RWPE1 (cell line): ENCODE measurements at regions not wholly inside any gene's neighbourhood (a gene's known extent, or its start where the extent isn't known, plus 50 kb on each side); places are given as distances from the start of the nearest gene placed in this dataset.
A peak's percentile ranks its signal among the peaks of the same experiment; 100 is the strongest.

Source experiments
- CTCF ChIA-PET: fragments of 350-600 bp; sonication (Branson Sonifier 250); formaldehyde crosslinking; extraction: SDS; loops from one replicate; lab custom pipeline; 2021; lab: Yijun Ruan, JAX
- POLR2A ChIA-PET: fragments of 400-600 bp; formaldehyde crosslinking; extraction: SDS; loops from one replicate; lab custom pipeline; 2020; ENCODE audit warnings: antibody characterized with exemption; ENCODE audit not compliant: low non-redundant PET; lab: Yijun Ruan, JAX
- DNase-seq: peaks from one replicate; pipeline ENCODE4 v3.0.0; 2012; ENCODE audit warnings: low spot score
- H3K27ac ChIP-seq: fragments of 450-650 bp; 2 replicates; pipeline ENCODE4 v1.5.1; 2017
- TF ChIP-seq, protein P1 (sequence below): fragments of 450-650 bp; conservative IDR thresholded peaks from 2 replicates; pipeline ENCODE4 v1.5.1; 2017; ENCODE audit warnings: low read depth, mild to moderate bottlenecking

DNA sequence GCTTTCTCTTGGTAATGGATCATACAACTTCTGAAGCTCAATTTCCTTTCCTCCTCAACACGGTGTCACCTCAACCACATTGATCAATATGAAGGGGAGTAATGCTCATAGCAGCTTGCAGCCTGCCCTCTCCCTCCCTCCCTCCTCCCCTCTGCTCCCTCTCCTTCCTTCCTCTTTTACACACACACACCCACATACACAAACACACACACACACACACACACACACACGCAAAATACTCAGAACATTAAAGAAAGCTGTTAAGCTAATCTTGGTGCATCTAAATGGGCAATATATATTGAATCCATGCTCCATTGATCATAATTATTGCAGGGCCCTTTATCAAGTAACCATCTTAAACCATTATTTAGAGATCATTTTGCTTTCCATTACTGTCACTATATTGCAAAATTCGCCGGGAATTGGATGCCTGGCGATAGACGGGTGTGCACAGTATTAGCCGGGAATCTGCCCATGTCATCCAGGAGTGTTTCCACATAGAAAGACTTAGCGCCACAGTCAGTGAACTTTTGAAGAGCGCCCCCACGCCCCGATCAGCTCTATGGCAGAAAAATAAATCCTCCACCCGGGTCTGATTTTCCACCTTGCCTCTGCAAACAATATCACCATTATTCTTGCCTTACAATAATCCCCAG lies 122.0 kb downstream of the PRLHR start:
- ChIA-PET CTCF (interaction anchor here (3.6 kb wide), 1 partner anchor 14 kb away, joined by 16 read pairs; no protein-coding TSS in a partner anchor), POLR2A (no interaction called here)
- no peak for DNase-seq
- no peak overlapping the region for H3K27ac ChIP-seq
- TF ChIP-seq, protein P1, sequence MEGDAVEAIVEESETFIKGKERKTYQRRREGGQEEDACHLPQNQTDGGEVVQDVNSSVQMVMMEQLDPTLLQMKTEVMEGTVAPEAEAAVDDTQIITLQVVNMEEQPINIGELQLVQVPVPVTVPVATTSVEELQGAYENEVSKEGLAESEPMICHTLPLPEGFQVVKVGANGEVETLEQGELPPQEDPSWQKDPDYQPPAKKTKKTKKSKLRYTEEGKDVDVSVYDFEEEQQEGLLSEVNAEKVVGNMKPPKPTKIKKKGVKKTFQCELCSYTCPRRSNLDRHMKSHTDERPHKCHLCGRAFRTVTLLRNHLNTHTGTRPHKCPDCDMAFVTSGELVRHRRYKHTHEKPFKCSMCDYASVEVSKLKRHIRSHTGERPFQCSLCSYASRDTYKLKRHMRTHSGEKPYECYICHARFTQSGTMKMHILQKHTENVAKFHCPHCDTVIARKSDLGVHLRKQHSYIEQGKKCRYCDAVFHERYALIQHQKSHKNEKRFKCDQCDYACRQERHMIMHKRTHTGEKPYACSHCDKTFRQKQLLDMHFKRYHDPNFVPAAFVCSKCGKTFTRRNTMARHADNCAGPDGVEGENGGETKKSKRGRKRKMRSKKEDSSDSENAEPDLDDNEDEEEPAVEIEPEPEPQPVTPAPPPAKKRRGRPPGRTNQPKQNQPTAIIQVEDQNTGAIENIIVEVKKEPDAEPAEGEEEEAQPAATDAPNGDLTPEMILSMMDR: no peak

DNA sequence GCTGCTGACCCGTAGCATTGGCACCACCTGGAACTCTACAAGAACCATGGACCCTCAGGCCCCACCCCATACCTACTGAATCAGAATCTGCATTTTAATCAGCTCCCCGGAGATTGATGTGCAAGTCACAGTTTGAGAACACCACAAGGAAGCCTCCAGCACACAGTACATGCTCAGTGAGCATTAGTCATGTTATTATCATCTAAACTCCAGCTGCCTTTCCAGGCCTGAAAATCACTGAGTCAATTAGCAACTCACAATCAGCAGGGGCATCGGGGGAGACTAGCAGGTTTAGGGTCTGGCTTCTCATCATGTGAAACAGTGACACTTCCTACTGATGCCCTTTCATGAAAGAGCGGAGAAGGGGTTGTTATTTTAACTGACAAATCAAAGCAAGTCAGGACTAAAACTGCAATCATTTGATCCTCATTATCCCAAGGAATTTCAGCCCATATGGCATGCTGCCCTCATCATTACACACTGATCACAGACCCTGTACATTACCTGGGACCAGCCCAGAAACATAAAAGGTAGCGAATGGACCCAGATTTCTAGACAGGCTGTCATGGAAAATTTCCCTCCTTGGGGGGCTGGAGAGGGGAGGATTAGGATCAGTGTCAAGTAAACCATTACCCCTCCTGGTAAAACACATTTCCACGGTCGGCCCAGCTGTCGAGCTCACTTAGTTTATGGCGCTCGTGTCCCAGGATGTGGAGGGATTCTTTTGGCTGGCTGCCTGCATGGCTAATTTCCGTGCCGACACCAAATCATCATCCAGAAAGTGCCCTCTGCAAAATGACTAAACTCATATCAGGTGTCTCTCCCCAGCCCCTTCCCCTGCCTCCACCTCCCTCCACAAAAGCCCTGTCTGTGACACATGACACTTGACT lies 122.8 kb downstream of the PRLHR start:
- ChIA-PET POLR2A (no interaction called here), CTCF (interaction anchor here (0.5 to 3.6 kb wide), 4 partner anchors 13 to 1470 kb away, joined by 3 to 16 read pairs (median 4); no protein-coding TSS in a partner anchor)

DNA sequence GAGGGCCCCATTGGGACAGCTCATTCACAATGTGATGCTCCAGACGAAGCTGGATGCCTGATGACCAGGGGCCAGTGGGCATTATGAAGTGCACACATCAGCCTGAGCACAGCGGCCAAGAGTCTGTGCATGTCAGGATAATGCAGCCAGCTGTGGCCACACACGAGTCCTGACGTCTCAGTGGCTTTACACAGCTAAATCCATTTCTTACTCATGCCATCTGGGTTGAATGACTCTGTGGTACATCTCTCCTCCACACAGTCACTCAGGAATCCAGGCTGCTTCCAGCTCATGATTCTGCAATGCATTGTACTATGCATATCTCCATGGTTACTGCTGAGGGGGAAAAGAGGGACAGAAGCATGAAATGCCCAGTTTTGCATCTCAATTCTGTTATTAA lies 123.6 kb downstream of the PRLHR start:
- TF ChIP-seq, protein P1: no peak
- peak; percentile 31 for DNase-seq
- CTCF ChIA-PET: interaction anchor here (0.5 to 3.6 kb wide), 4 partner anchors 13 to 1470 kb away, joined by 3 to 16 read pairs (median 4); no protein-coding TSS in a partner anchor

More for the DNA sequence above, 122.8 kb downstream of the PRLHR start:
- no peak for DNase-seq
- no peak overlapping the region for H3K27ac ChIP-seq
- TF ChIP-seq, protein P1: no peak

DNA sequence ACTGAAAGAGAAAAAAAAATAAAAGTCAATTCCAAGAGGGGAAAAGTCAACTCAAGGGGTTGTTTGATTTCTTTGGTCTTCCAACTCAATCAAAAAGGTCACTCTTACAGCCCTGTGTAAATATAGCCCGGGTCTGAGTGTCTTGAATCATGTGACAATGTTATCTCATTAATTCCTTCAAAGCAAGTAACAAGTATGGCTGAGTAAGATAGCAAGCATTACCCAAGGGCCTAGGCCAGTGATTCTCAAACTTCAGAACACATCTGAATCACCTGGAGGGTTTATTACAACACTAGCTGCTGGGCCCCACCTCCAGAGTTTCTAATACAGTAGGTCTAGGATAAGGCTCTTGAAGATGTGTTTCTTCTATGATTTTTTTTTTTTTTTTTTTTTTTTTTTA lies 125.0 kb downstream of the PRLHR start:
- TF ChIP-seq, protein P1: no peak
- H3K27ac ChIP-seq: no peak overlapping the region
- DNase-seq: no peak
- ChIA-PET POLR2A (no interaction called here), CTCF (interaction anchor here (1.0 to 3.6 kb wide), 2 partner anchors 11 to 176 kb away, joined by 3 to 16 read pairs; no protein-coding TSS in a partner anchor)

More for the DNA sequence above, 123.6 kb downstream of the PRLHR start:
- H3K27ac ChIP-seq: no peak overlapping the region
- POLR2A ChIA-PET: interaction anchor here (0.6 kb wide), 1 partner anchor 282 kb away, joined by 3 read pairs; no protein-coding TSS in a partner anchor

DNA sequence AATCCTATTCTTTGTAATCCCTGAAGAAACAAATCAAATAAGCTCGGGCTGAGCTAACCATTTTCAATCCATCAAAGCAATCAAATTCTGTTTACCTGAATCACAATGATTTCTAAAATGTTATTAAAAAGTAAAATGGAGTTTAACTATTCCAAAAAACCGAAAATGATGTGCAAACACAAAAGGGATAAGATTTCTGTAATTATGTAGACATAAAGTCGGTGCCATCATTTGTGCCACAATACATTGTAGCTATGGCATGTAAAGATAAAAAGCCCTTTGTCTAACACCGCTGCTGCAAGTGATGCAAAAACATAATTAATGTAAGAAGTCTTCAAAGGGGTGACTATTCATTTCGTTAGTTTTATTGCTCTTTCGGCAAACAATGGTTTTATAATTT lies 125.1 kb upstream of the FAM204A start:
- TF ChIP-seq, protein P1: no peak
- DNase-seq: no peak
- CTCF ChIA-PET: interaction anchor here (0.6 kb wide), 2 partner anchors 14 to 101 kb away, joined by 3 to 4 read pairs; no protein-coding TSS in a partner anchor
- no peak overlapping the region for H3K27ac ChIP-seq
- POLR2A ChIA-PET: interaction anchor here (0.7 kb wide), 1 partner anchor 52 kb away, joined by 4 read pairs; no protein-coding TSS in a partner anchor

DNA sequence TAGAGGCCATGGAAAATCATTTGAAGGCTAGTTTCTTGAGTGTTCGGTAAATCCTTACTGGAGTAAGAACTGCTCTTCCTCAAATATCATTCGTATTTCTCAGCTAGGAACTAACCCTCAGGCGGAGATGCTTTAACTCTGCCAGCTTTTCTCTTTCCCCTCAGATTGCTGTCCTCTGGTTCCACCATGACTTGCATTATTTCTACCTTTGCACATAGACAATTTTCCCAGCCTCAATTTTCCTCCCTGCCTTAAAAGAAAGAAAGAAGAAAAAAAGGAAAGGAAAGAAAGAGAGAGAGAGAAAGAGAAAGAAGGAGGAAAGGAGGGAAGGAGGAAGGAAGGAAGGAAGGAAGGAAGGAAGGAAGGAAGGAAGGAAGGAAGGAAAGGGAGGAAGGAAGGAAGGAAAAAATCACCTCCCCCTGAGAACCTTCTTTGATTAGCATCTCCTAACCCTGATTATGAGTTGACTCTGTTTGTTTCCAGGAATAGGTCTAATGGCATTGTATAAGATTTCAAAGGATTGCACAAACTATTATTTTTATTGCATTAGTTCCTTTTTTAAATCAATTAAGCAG lies 123.3 kb upstream of the FAM204A start:
- TF ChIP-seq, protein P1: no peak
- DNase-seq: no peak
- ChIA-PET POLR2A (interaction anchor here (0.7 kb wide), 1 partner anchor 120 kb away, joined by 5 read pairs; no protein-coding TSS in a partner anchor), CTCF (interaction anchor here (0.7 kb wide), 2 partner anchors 11 to 139 kb away, joined by 3 to 4 read pairs; no protein-coding TSS in a partner anchor)
- H3K27ac ChIP-seq: no peak overlapping the region
